GM18867 (cell line): ENCODE measurements at regions not wholly inside any gene's neighbourhood (a gene's known extent, or its start where the extent isn't known, plus 50 kb on each side); places are given as distances from the start of the nearest gene placed in this dataset.

Experiments used
- ATAC-seq: cut with Tn5 transposase; IDR thresholded peaks from one replicate; pipeline ENCODE4 v1.9.1; 2021; ENCODE audit warnings: mild to moderate bottlenecking, moderate library complexity; ENCODE audit not compliant: unreplicated experiment

- ATAC-seq, result no peak
Observed at GRCh38 chr4:30269850-30270249, 450.3 kb upstream of the PCDH7 start.

DNA sequence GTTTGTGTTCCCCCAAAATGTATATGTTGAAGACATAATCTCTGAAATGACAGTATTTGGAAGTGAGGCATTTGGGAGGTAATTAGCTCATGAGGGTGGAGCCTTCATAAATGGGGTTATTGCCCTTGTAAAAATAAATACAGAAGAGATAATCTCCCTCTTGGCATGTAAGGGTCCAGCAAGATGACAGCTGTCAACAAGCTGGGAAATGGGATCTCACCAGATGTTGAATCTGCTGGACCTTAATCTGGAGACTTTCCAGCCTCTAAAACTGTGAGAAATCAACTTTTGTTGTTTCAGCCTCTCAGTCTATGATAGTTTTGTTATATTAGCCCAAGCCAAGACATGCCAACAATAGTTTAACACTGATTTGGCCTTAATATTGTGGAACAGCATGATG, 438.2 kb upstream of the PCDH7 start:
- ATAC-seq, result no peak

DNA sequence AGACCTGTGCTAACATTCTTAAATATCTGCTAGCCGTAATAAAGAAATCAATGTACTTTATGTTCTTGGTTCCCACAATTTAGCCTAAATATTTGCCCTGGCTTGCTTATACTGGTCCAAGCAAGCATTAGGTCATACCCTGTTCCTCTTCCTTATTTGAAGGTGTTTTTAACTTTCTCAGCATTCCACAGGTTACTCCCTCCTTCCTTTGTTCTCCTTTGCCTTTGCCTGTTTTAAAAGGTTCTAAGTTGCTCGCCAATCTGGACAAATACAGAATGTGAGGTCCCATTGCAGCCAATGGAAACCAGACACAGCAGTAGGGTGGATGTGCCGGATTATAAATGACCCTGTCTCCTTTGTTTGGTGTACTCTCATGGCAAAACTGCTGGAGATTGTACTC, 436.8 kb upstream of the PCDH7 start:
- no peak for ATAC-seq

GRCh38 chr4:30294295-30294694, 425.9 kb upstream of the PCDH7 start:
- no peak for ATAC-seq

DNA sequence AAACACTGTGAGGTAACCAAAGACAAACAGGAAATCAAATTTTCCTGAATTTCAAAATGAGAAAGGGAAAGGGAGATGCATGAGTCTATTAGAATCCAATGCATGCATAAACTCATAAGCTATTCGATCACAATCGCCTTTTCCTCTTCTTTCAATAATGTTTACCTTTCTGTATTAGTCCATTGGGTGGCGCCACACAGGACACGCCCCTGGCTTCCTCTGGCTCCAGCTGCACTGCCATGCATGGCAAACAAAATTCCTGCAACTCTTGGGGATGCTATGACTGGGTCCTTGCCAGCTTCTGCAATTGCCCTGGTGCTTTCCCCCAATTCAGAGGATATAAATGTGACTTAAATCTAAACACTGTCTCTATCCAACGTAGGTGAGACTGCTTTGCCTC, 424.5 kb upstream of the PCDH7 start:
- no peak for ATAC-seq

DNA sequence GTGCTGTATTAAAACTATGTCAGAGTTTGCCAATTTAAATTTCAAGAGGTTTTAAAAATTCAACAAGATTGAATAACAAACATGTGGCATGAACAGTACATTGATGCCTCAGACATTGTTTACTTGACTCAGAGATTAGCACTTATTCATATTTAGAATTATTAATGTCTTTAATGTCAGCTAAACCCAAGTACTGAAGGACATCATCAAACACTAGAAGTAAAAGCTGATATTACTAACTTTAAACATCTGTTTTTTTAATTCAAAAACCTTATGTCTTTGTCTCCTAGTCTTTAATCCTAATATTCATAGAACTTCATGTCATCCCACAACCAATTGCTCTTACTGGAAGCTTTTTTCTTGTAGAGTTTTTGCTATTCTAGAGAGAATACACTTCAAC, 406.2 kb upstream of the PCDH7 start:
- ATAC-seq, result no peak

- ATAC-seq, result no peak
Observed at GRCh38 chr4:30330894-30331652, 389.1 kb upstream of the PCDH7 start.

DNA sequence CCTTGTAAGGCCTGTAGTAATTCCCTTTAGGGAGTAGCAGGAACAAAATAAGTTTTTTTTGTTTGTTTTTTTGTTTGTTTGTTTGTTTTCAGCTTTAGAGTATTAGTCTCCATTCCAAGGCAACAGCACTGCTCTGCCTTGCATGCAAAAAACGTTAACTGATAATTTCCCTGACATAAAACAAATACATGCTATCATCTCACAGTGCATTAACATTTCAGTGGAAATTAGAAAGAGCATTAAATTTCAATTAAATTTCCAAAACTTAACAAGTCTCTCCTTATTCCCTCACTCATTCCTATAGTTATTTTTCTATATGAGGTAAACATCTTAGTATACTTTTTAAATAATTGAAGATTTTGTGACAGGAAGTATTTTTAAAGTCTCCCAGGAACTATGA, 378.4 kb upstream of the PCDH7 start:
- ATAC-seq, result no peak

- no peak for ATAC-seq
Observed at GRCh38 chr4:30350288-30350687, 369.9 kb upstream of the PCDH7 start.

DNA sequence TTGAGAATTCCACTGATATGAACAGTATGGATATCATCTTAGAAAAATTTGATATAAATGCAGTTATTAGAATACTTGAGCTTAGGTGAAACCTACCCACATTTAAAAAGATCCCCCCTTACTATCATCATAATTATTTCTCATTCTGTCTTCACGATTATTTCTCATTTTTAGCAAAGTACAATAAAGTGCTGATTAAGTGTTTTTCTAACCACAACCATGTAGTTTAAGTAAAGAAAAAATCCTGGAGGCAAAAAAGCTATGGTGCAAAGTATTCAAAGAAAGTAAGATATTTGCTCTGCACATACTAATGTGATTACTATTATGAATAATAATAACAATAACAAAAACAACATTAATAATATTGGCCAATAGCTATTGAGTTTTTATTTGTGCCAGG, 365.6 kb upstream of the PCDH7 start:
- no peak for ATAC-seq

DNA sequence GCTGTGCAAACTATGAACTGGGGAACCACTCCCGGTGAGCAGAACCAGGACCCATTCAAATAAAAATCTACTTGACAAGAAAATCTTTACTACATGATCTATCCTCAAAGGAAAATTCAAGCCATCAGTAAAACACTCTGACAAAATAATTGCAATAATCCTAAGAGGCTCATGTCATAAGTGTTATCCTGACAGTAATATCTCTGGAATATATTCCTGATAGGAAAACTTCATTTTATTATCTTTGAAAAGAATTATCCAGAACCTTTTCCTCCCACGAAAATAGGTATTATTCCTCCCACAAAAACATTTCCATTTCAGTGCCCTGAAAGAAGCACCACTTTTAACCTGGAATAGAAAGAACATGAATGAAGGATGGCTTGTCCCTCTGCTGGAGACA, 357.7 kb upstream of the PCDH7 start:
- ATAC-seq, result no peak

- no peak for ATAC-seq
Observed at GRCh38 chr4:30370105-30370504, 350.1 kb upstream of the PCDH7 start.

GRCh38 chr4:30380404-30380998, 339.7 kb upstream of the PCDH7 start:
- ATAC-seq, result peak; percentile 88

DNA sequence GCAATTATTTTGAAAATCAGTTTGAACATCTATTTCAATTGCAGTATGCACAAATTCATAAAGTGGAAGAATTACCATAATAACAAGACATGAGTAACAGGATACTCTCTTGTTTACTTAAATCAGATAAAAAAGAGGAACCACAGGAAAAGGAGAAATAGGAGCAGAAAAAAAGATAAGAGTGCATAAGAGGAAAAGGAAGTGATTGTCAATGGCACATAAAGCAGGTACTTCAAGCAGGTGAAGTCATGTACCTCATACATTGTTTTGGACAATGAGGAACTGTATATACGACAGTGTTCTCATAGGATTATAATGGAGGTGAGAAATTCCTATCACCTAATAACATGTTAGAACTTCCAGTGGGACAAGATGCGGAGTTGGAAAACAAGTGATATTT, 334.5 kb upstream of the PCDH7 start:
- ATAC-seq, result no peak

DNA sequence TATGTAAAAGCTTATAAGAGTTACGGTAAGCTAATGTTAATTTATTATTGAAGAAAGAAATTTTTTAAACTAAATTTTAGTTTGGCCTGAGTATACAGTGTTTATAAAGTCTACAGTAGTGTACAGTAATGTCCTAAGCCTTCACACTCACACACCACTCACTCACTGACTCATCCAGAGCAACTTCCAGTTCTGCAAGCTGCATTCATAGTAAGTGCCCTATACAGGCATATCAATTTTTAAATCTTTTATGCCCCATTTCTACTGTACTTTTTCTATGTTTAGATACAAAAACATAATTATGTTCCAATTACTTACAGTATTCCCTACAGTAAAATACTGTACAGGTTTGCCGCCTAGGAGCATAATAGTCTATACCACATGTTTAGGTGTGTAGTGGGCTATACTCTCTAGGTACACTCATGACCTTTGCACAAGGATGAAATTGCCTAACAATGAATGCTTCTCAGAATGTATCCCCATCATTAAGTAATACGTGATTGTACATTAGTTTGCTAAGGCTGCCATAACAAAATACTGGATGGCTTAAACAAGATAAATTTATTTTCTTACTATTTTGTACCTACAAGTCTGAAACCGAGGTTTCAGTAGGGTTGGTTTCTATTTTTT, 333.8 kb upstream of the PCDH7 start:
- ATAC-seq, result no peak

DNA sequence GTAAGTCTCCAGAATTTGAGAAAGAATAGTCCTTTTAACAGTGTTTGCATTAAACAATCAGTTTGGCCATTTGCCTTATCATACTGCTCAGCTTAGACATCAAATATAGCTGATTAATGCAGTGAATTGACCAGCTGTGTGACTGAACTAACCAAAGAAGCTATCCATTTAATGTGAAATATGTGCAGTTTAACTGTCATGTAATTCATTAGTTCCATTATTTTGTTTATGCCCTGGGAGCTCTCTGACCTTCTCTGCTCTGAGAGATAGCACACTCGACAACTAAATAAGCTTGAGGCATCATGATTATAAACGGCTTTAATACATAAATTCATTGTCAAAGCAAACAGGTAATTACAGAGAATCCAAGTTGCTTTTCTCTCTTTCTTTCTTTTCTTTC, 324.3 kb upstream of the PCDH7 start:
- no peak for ATAC-seq

GRCh38 chr4:30396772-30397475, 323.2 kb upstream of the PCDH7 start:
- ATAC-seq, result no peak

DNA sequence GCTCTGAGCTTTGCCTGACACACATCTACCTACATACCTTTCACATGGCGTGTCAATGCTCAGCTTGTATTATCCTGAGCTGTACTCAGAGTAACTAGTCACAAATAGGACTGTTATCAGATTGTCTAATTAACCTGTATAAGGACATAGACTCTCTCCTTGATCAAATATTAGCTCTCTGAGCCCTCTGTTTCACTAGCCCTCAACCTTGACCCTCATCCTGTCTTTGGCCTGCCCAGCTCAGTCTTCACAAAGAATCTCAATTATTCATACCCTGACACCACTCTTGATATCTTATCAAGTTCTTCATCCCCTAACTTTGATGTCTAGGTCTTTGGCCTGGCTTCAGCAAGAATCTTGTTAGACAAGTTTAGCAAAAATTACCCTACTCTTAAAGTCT, 320.7 kb upstream of the PCDH7 start:
- no peak for ATAC-seq

GRCh38 chr4:30402276-30402675, 317.9 kb upstream of the PCDH7 start:
- ATAC-seq, result no peak

DNA sequence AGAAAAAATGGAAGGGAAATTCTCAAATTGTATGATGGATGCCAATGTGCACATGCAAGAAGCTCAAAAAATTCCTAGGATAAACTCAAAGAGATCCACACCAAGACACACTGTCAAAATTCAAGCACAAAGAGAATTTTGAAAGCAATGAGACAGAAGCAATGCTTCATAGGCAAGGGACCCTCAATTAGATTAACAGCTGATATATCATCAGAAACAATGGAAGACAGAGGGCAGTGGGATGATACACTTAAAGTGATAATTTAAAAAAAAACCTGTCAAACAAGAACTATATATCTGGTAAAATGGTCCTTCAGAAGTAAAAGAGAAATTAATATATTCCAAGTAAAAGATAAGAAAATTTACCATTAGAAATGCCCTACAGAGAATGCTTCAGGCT, 306.3 kb upstream of the PCDH7 start:
- ATAC-seq, result no peak

- ATAC-seq, result no peak
Observed at GRCh38 chr4:30416547-30416946, 303.6 kb upstream of the PCDH7 start.

DNA sequence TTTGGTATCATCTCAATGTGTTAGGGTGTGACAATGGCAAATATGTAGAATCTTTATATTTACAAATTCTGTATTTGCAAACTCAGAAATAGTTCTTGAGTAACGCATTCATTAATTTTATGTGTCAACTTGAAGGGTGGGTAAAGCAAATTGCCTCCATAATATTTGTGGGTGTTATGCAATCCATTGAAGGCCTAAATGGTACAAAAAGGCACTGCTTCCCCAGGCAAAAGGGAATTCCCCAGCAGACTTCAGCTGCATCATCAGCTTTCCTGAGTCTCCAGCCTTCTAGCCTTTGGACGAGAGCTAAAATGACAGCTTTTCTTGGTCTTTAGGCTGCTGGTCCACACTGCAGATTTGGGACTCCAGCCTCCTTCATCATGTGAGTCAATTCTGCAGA, 292.2 kb upstream of the PCDH7 start:
- no peak for ATAC-seq
